NOMO-1 treated with dmso at 0.1 percent for 144 hours (cell line): ENCODE measurements at regions not wholly inside any gene's neighbourhood (a gene's known extent, or its start where the extent isn't known, plus 50 kb on each side); places are given as distances from the start of the nearest gene placed in this dataset.
"Not testable (repeated sequence)": the region's sequence is repeated elsewhere in the genome, so short reads cannot be mapped to it uniquely, and the experiment has no call there.

Experiments
- DNase-seq: peaks from one replicate; lab custom pipeline; 2025; ENCODE audit not compliant: unreplicated experiment; lab: John Stamatoyannopoulos, UW

DNA sequence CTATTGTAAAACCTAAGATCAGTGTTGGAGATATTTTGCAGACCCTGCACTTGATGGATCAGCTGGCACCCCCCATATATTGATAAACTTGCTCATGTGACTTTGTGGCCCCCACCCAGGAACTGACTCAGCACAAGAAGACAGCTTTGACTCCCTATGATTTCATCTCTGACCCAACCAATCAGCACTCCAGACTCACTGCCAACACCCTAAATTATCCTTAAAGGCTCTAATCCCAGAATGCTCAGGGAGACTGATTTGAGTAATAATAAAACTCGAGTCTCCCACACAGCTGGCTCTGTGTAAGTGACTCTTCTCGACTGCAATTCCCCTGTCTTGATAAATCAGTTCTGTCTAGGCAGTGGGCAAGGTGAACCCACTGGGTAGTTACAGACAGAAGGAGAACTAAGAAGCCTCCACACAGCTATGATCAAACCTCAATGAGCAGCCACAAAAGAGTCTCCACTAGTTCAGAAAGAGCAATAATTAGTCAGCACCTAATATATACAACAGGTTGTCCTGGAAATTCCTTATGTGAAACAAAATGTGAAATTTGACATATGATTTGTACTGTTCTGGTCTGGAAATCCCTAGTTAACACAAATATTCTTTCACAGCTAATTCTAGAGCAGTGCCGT is 52.2 kb downstream of the ACTL7B start:
- no peak for DNase-seq

DNA sequence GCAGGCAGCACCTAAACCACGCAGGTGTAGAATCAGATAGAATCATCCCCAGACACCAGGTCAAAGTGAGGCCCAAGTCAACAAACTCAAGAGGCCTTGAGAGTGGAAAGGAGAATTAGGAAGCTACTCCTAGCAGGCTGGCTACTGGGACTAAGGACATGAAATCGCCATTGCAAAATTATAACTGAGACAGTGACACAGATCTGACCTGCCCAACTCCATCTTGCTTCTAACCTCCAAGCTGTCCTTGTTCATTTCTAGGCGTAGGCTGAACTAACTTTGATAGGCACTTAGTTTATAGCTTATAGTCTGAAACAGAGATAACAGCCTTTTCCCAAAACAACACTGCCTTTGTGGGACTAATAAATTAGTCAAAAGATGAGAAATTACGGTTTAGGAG is 52.8 kb downstream of the ACTL7B start:
- no peak for DNase-seq

DNA sequence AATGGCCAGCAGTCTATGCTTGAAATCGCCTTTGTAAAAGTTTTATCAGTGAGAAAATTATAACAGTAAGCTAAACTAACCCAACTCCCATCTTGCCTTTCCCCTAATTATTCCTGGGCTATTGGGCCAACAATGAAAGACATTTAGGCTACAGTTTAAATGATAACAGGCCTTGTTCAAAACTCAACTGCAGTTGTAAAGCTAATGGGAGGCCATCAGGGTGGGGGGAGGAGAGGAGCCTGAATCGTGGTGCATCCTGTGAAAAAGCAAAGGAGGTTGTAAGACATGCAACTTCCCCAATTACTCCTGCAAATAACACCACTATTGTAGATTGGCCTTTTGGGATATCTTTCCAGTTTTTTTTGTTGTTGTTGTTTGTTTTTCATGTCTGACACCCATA is 53.8 kb downstream of the ACTL7B start:
- no peak for DNase-seq

DNA sequence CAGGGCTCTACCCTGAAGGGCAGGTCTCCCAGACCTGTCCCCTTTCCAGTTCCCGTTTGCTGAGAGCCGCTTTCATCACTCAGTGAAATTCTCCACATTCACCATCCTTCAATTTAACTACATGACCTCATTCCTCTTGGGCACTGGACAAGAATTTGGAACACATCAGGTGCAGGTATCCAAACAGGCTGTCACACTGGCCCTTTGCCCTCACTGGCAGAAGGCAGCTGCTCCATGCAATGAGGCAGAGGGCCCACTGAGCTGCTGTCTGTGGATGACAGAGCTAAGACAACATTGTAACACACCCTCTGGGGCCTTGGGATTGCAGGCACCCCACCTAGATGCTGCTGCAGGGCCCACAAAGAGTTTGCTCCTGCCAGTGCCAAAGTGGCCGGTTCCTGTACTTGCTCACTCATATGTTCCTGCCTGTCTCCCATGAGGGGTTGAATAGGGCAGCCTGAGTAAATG is 55.1 kb downstream of the ACTL7B start:
- DNase-seq = no peak

- no peak for DNase-seq
Measured at GRCh38 chr9:108793573-108793972, 62.2 kb downstream of the ACTL7B start.

DNA sequence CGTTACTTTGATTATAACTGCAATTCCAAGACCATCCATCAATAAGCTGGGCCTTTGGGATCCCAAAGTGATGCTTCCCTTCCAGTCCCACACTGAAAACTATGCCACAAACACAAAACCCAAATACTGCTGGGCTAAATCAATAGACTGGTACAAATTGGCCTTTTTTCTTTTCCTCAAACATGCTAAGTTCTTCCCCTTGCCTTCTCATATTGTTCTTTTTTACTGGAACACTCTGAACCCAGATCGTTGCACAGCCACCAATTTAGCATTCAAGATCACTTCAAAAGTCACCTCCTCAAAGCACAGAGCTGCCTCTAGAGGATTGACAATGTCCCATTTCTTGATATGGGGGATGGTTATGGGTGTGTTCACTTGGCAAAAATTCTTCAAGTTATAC is 66.0 kb downstream of the ACTL7B start:
- no peak for DNase-seq

DNA sequence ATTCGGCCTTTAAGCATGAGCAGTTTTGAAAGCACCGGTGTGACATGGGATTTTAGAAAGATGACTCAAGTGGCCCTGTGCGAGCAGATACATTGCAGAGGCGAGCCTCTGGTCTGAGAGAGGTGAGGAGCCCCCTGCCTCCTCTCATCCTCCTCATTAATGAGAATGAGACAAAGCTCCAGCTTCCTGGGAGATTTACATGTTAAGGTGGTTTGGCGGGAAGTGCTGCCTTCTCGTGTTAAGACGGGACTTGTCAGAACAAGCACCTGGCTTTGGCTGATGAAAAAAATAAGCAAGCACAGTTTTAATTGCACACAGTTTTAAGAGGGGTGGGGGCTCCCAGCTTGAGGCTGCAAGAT is 68.1 kb downstream of the ACTL7B start:
- no peak for DNase-seq

- DNase-seq = no peak
Measured at GRCh38 chr9:108786901-108787689, 68.7 kb downstream of the ACTL7B start.

- no peak for DNase-seq
Measured at GRCh38 chr9:108786322-108786721, 69.5 kb downstream of the ACTL7B start.

DNA sequence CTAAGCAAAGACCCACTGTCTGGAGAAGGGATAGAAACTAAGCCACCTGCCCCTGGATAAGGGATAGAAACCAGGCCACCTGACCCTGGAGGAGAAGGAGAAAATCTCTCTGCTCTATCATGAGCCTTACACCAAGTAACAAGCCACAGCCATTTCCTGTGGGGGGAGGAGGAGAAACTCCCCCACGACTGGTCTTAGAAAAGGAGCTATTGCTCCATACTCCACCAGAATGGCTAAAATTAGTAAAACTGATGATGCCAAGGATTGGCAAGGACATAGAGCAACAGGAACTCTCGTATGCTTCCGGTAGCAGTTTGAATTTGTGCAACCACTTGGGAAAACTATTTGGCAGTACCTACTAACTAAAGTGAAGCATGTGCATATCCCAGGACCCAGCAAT is 70.8 kb downstream of the ACTL7B start:
- peak; percentile 62 for DNase-seq

DNA sequence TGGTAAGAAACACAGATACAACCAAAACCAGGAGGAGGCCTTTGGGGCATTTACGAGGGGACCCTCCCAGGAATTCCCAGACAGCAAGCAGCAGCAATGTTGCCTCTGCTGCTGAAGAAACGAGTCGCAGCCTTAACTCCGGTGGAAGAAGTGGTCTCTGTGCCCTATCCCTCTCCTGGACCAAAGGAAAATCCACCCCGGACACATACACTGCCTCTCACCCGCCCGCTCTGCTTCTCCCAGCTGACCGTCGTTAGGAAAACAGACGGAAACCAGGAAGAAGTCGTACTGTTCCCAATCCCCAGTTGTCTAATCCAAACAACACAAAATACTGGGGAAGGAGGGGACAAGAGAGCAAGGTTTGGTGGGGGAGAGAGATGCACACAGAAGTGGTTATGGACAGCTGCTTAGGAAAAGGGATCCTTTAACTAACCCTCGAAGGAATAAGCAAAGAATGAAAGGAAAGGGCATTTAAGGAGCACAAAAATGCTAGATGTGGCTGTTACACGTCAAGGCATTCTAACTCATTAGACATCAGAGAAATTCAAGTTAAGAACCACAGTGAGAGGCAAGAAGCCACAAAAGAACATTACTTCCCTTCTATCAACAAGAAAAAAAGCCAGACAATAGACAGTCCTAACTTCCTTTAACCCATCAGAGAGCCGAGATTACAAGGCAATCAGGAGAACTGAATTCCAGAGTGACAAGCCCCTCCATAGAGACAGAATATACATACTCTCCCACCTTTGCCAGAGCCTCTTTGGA is 71.9 kb downstream of the ACTL7B start:
- no peak for DNase-seq

- DNase-seq = no peak
Measured at GRCh38 chr9:108783326-108783725, 72.5 kb downstream of the ACTL7B start.

DNA sequence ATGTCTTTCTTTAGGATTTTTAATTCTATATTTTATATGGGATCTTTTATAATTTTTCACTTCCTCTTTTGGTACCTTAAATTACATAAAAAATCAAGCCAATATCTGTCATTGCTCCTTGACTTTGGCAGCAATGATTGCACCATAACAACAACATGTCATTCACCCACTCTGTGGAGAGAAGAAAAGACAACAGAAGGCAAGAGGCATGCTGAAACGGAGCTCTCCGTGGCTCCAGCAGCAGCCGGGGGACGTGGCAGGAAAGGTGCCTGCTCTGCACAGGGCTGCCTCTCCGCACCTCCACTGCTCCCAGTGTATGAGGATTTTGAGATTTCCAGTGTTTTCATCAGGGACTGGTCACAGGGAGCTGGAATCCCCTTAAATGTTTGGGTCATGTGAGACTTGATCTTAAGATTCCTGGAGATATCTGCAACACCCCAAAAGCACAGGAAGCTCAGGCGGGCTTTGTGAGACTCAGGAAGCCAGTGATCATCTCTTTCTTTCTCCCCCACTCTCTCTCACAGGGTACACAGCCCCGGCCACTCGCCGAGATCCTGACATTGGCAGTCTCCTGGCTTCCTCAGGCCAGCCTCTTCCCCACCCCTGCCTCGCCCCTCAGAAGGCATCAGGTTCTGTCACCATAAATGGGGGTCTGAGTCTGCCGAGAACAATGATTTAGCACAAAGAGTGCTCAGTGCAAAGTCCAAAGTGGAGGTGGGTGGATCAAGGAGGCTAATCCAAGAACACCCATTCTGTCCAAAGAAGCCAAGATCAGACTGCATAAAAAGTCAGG is 74.6 kb downstream of the ACTL7B start:
- DNase-seq = peak; percentile 18

- no peak for DNase-seq
Measured at GRCh38 chr9:108779551-108780325, 76.0 kb downstream of the ACTL7B start.

GRCh38 chr9:108776920-108777639 is 78.7 kb downstream of the ACTL7B start:
- no peak for DNase-seq

GRCh38 chr9:108775901-108776306 is 79.9 kb downstream of the ACTL7B start:
- DNase-seq = no peak

GRCh38 chr9:108774088-108774487 is 81.7 kb downstream of the ACTL7B start:
- not testable (repeated sequence) for DNase-seq

GRCh38 chr9:108772301-108772894 is 83.4 kb downstream of the ACTL7B start:
- DNase-seq = no peak

DNA sequence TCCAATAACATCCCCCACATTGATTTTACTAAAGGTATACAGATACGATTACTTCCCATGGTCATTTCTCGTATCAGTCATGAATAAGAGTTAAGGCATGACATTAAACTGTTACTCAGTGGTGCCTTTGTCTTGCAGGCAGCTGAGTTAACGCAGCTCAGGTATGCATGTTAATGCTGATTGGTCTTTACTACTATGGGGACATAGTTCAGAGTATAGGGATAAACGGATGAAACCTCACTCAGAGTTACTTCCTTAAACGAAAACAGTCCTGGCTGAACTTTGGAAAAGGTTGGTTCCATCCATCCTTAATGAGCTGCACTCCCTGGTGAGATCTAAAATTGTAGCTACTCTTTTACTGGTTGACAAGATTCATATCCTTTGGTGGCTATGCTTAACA is 87.0 kb downstream of the ACTL7B start:
- no peak for DNase-seq
